Lower leg skin (tissue), 3 donors: ENCODE measurements at regions not wholly inside any gene's neighbourhood (a gene's known extent, or its start where the extent isn't known, plus 50 kb on each side); places are given as distances from the start of the nearest gene placed in this dataset.

Experiments
- CTCF ChIP-seq, 3 donors: fragments of 450-650 bp; IDR thresholded peaks; one replicate each; pipeline ENCODE4 v1.5.1; 2016; ENCODE audit warnings: antibody characterized with exemption in 3 of 3, mild to moderate bottlenecking in 3 of 3, moderate library complexity in 2 of 3
- POLR2A ChIP-seq, 2 donors: fragments of 450-650 bp; IDR thresholded peaks; one replicate each; pipeline ENCODE4 v1.6.1; 2016 to 2017; ENCODE audit warnings: antibody characterized with exemption in 2 of 2, mild to moderate bottlenecking in 1 of 2, moderate library complexity in 1 of 2

GRCh38 chr2:173808718-173809117 lies 156.5 kb downstream of the SP3 start:
- TF ChIP-seq POLR2A (IDR thresholded peaks at IDR 0.05) (no peak), CTCF (IDR thresholded peaks at IDR 0.05) (no peak)
